H1 (cell line): ENCODE measurements at regions not wholly inside any gene's neighbourhood (a gene's known extent, or its start where the extent isn't known, plus 50 kb on each side); places are given as distances from the start of the nearest gene placed in this dataset.

Experiments
- CTCF ChIP-seq, 3 experiments: IDR thresholded peaks; 1 replicate in 2 of 3; 2 replicates in 1 of 3; pipeline versions ENCODE4 v1.5.1 to v1.6.1; 2011; ENCODE audit warnings: low read length in 3 of 3, mild to moderate bottlenecking in 3 of 3, inconsistent platforms in 2 of 3, low read depth in 1 of 3, moderate library complexity in 1 of 3; ENCODE audit not compliant: insufficient read depth in 1 of 3; ENCODE audit errors: control extremely low read depth in 1 of 3
- GABPA ChIP-seq: IDR thresholded peaks from 2 replicates; pipeline ENCODE4 v1.6.1; 2011; ENCODE audit warnings: mild to moderate bottlenecking, low read length, moderate library complexity, borderline replicate concordance; ENCODE audit not compliant: insufficient read depth
- KDM4A ChIP-seq: IDR thresholded peaks from one replicate; pipeline ENCODE4 v1.7.1; 2012; ENCODE audit warnings: low read depth, mild to moderate bottlenecking, moderate library complexity, low read length, inconsistent platforms; ENCODE audit not compliant: severe bottlenecking
- KDM5A ChIP-seq: fragments of 200-600 bp; IDR thresholded peaks from 2 replicates; pipeline ENCODE4 v1.7.1; 2012; ENCODE audit warnings: mild to moderate bottlenecking, low read length, inconsistent platforms, mixed read lengths
- TBP ChIP-seq: IDR thresholded peaks from 2 replicates; pipeline ENCODE4 v1.6.1; 2011; ENCODE audit warnings: low read depth, low read length, improper control_type of control experiment

DNA sequence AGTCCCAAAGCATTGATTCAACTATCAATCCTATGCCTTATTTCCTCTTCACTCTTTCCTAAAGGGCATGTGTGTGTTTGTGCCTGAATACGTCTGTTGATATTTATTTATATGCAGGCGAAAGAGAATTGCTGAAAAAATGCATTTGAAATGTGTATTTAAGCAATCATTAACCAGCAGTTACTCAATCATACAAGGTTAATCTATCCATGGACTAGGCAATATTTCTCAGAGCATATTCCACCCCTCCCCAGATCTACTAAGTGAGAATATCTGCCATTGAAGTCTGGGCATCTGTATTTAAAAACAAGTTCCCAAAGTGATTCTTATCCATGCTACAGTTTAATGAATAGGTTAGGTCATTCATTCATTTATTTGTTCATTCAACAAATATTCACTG, 113.6 kb downstream of the RASGEF1B start (continued):
- TF ChIP-seq KDM4A (no peak), TBP (no peak), KDM5A (no peak), CTCF (IDR thresholded peaks at IDR 0.05; ENCODE audit: control extremely low read depth in 1 of 3, insufficient read depth in 1 of 3, low read depth in 1 of 3, low read length in 3 of 3) (no peak), GABPA (no peak)
